Stimulated activated CD4-positive, alpha-beta T cell treated with anti-CD3 and anti-CD28 coated beads, Interleukin-4, amount 100 ng/mL, for 48 hours (primary cell): ENCODE measurements at regions not wholly inside any gene's neighbourhood (a gene's known extent, or its start where the extent isn't known, plus 50 kb on each side); places are given as distances from the start of the nearest gene placed in this dataset.
"Not testable (repeated sequence)": the region's sequence is repeated elsewhere in the genome, so short reads cannot be mapped to it uniquely, and the experiment has no call there.

ENCODE experiments used
- DNase-seq, 2 donors: peaks; one replicate each; pipeline ENCODE4 v3.0.0-alpha.2; 2020; ENCODE audit warnings: low read depth in 2 of 2

DNA sequence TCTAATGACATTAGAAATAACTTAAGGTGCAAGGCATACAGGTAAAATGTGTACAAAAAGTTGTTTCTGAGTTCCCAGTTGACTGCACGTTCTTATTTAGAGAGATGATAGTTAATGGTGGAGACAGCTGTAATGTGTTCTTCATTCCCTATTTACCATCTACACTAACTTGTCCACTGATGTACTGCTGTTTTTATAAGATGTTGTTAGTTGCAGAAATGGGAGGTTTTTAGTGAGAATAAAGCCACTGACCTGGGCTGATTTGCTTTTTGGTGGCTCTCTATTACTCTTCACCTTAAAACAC lies 122.9 kb upstream of the LYPLAL1 start:
- no peak for DNase-seq

DNA sequence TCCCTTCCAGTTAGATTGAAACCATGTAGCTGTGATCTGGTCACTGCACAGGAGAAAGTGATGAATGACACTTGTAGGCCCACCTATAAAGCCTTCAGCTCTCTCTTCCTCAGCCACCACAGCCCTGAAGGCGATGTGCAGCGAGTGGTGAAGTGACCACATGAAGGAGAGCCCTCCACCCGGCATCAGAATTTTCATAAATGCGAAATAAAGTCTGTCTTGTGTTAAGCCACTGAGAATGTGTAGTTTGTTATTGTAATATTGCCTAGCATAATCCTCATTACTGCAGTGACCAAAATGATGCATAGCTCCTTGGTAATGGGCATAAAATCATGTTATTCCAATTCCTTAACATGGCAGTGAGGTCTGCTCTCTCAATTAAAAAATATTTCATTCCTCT lies 122.1 kb upstream of the LYPLAL1 start:
- DNase-seq = no peak

GRCh38 chr1:219058891-219059820 lies 114.5 kb upstream of the LYPLAL1 start:
- no peak for DNase-seq

DNA sequence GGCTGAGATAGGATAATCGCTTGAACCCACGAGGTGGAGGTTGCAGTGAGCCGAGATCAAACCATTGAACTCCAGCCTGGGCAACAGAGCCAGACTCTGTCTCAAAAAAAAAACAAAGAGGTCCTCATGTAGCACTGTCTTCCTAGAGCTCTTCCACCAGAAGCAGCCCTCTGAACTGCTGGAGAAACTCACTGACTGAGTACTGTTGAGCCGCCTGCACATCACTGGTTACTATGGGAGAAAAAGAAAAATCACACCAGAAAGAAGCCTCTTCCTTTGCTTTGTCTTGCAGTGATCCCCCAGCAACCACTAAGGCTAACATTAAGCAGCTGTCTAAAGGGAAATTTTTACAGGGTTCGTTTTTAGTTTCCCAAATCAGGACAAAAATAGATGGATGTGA lies 112.9 kb upstream of the LYPLAL1 start:
- no peak for DNase-seq

GRCh38 chr1:219062161-219062560 lies 111.5 kb upstream of the LYPLAL1 start:
- DNase-seq = no peak

- DNase-seq = no peak
These were observed 107.6 kb upstream of the LYPLAL1 start for GRCh38 chr1:219066098-219066497.

DNA sequence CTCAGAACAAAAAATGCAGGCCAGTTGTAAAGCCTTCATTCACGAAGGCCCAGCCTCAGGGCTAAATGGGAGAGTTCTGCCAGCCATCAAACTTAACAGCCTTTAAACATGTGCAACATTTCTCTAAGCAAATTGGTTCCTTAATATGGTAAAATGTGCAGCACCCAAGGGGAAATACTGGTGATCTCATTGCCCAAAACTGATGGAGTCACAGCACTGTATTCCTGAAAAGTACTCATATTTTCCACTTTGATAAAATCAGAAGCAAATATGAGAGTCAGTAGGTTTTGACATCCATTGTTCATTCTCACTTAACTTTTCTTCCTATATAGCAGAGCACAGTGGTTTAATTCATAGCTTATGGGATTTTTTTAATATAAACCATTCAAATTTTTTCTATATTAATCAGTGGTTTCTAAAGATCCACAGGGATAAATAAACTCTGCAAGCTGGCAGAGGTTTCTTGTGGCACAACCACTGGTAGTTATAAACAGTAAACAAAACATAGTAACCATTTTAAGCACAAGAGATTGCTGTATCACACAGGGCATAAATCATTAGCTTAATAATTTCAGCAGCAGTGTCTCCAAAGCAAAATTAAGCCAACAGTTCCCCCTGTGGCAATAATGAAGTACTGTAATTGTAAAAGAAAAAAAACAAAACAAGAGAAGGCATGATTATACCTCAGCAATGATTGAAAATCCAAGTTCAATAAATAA lies 106.9 kb upstream of the LYPLAL1 start:
- no peak for DNase-seq

DNA sequence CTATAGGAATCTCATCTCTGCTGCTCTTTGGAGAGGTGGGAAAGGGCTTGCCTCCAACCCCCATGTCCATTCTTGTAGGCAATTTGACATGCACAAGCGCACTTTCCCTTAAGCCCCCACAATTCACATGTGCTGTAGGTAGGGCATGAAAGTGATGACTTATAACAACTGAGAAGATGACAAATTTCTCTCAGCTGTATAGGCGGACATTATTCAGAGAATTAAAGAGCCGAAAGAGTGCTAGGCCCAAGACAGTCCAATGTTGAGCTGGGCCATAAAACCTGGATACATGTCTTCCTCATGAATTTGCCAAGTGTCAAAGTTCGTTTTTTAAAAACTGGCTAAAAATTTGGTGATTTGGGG lies 106.3 kb upstream of the LYPLAL1 start:
- no peak for DNase-seq

- DNase-seq = not testable (repeated sequence)
These were observed 103.3 kb upstream of the LYPLAL1 start for GRCh38 chr1:219070395-219070794.

- DNase-seq = no peak
These were observed 102.5 kb upstream of the LYPLAL1 start for GRCh38 chr1:219071209-219071608.

DNA sequence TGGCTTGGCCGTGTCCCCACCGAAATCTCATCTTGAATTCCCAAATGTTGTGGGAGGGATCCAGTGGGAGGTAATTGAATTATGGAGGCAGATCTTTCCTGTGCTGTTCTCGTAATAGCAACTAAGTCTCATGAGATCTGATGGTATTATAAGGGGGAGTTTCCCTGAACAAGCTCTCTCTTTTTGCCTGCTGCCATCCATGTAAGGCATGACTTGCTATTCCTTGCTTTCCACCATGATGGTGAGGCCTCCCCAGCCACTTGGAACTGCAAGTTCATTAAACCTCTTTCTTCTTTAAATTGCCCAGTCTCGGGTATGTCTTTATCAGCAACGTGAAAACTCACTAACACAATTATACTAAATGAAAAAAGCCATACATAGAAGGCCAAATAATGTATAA lies 101.3 kb upstream of the LYPLAL1 start:
- DNase-seq = no peak

GRCh38 chr1:219074084-219074728 lies 99.5 kb upstream of the LYPLAL1 start:
- no peak for DNase-seq

GRCh38 chr1:219075121-219075879 lies 98.4 kb upstream of the LYPLAL1 start:
- DNase-seq = no peak

- no peak for DNase-seq
These were observed 97.2 kb upstream of the LYPLAL1 start for GRCh38 chr1:219076326-219076937.

- DNase-seq = not testable (repeated sequence)
These were observed 95.9 kb upstream of the LYPLAL1 start for GRCh38 chr1:219077767-219078166.

DNA sequence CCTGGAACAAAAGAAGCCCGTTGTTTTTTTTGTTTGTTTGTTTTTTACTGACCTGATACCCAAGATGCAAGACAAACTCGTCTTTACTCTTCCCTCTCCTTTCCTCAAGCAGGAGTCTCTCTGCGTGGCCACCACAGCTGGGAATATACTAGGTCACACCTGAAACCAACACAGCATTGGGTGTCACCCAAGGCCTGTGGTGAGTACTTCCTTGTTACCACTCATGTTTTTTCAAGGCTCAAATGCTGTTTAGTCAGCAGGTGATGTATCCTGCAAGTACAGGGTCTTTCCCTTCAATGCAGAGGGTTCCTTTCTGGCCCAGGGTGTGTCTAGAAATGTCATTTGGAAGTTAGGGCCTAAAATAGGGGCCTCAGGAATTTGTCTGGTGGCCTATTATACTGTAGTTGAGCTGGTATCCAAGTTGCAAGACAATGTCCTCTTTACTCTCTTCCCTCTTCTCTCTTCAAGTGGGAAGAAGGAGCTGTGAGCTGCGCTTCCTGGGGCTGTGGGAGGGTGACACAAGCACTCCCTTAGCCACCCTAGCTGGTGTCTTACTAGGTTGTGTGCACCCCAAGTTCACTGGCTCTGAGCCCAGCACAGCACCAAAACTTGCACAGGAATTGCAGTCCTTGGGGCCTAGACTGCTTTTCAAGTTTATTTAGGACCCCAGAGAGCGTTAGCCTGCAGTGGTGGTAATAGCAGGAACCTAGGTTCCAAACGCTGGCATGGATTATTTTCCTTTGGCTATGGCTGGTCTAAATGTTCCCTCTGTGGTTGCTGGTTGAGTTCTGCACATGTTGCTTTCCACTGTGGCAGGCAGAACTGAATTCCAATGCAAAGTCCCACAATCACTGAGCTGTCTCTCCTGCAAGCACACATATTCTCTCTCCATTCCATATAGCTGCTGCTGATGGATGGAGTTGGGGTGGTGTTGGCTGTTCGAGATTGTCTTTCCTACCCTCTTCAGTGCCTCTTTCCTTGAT lies 91.4 kb upstream of the LYPLAL1 start:
- DNase-seq = no peak

GRCh38 chr1:219083631-219084030 lies 90.0 kb upstream of the LYPLAL1 start:
- DNase-seq = no peak

DNA sequence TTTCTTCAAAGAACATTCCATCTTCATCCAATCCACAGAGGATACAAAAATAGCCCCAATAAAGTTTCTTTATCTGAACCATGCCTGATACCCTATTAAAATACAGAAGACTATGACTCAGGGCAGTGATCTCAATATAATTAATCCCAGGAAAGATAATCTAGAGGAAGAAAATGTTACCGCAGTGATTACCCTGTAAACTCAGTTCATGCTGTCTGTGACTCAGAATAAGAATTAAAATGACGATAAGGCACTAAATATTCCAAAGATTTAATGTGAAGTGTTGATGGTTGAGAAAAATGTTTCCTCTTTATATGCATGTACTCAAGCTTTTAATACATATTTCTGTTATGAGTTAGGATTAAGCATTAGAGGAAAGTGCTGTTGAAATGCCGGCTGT lies 88.6 kb upstream of the LYPLAL1 start:
- no peak for DNase-seq

GRCh38 chr1:219085988-219086387 lies 87.7 kb upstream of the LYPLAL1 start:
- no peak for DNase-seq

- DNase-seq = no peak
These were observed 86.7 kb upstream of the LYPLAL1 start for GRCh38 chr1:219086956-219087469.
